Caco-2 (cell line): ENCODE measurements at regions not wholly inside any gene's neighbourhood (a gene's known extent, or its start where the extent isn't known, plus 50 kb on each side); places are given as distances from the start of the nearest gene placed in this dataset.

Experiments used
- BruUV-seq: library from RNA; stranded (reverse); fragments of 400-500 nt; replicated peaks from 2 replicates; lab custom pipeline; 2021; lab: Mats Ljungman, UMichigan
- CTCF ChIA-PET: fragments of 300-600 bp; sonication (Branson Sonifier 250); formaldehyde crosslinking; loops from one replicate; lab custom pipeline; 2022; ENCODE audit warnings: antibody characterized with exemption; lab: Charles Lee
- POLR2A ChIA-PET: fragments of 300-600 bp; sonication (Branson Sonifier 250); formaldehyde crosslinking; loops from one replicate; lab custom pipeline; 2022; ENCODE audit warnings: antibody characterized with exemption; lab: Charles Lee
- DNase-seq, 2 experiments: peaks; one replicate each; pipeline versions ENCODE4 v3.0.0 to v3.0.0-alpha.2; 2020 to 2022
- H3K27me3 ChIP-seq: replicated peaks from 2 replicates; pipeline ENCODE4 v1.6.0; 2011; ENCODE audit warnings: low read length; ENCODE audit not compliant: control insufficient read depth, insufficient read depth
- H3K36me3 ChIP-seq: 2 replicates; pipeline ENCODE4 v1.5.1; 2011; ENCODE audit warnings: low read length; ENCODE audit not compliant: control insufficient read depth, insufficient read depth
- H3K4me1 ChIP-seq: fragments of 250-450 bp; sonication (Bioruptor Pico); 2 replicates; pipeline ENCODE4 v1.5.1; 2020; ENCODE audit warnings: mild to moderate bottlenecking
- H3K4me3 ChIP-seq: 2 replicates; pipeline ENCODE4 v1.5.1; 2011; ENCODE audit warnings: low read depth, mild to moderate bottlenecking, control low read depth, low read length
- H3K9me3 ChIP-seq: fragments of 250-450 bp; sonication (Bioruptor Pico); 2 replicates; pipeline ENCODE4 v1.5.1; 2020; ENCODE audit warnings: mild to moderate bottlenecking, moderate library complexity
- H3K27ac Mint-ChIP-seq: one replicate; pipeline ENCODE4 v1.8.0; 2022; ENCODE audit warnings: mixed read lengths; ENCODE audit not compliant: unreplicated experiment
- H3K27me3 Mint-ChIP-seq: one replicate; pipeline ENCODE4 v1.8.0; 2022; ENCODE audit warnings: mixed read lengths; ENCODE audit not compliant: insufficient read depth, unreplicated experiment
- H3K36me3 Mint-ChIP-seq: one replicate; pipeline ENCODE4 v1.8.0; 2022; ENCODE audit warnings: mild to moderate bottlenecking, mixed read lengths; ENCODE audit not compliant: insufficient read depth, unreplicated experiment
- H3K4me1 Mint-ChIP-seq: one replicate; pipeline ENCODE4 v1.8.0; 2022; ENCODE audit warnings: low read depth, mixed read lengths; ENCODE audit not compliant: unreplicated experiment
- H3K4me3 Mint-ChIP-seq: one replicate; pipeline ENCODE4 v1.8.0; 2022; ENCODE audit warnings: mild to moderate bottlenecking, moderate library complexity, mixed read lengths; ENCODE audit not compliant: unreplicated experiment
- H3K9me3 Mint-ChIP-seq: one replicate; pipeline ENCODE4 v1.8.0; 2022; ENCODE audit warnings: mixed read lengths; ENCODE audit not compliant: unreplicated experiment
- CTCF ChIP-seq, 2 experiments: fragments of 200-600 bp in 1 of 2; IDR thresholded peaks; 1 replicate in 1 of 2; 2 replicates in 1 of 2; pipeline versions ENCODE4 v1.5.1 to v1.8.0; 2011 to 2022; ENCODE audit warnings: antibody characterized with exemption in 1 of 2, control low read depth in 1 of 2, inconsistent platforms in 1 of 2, low read depth in 1 of 2, low read length in 1 of 2, mild to moderate bottlenecking in 1 of 2, moderate library complexity in 1 of 2; ENCODE audit not compliant: insufficient read depth in 1 of 2, severe bottlenecking in 1 of 2, unreplicated experiment in 1 of 2
- intact Hi-C: fragments of 100-400 bp; cut with micrococcal nuclease; formaldehyde crosslinking; loops from one replicate; pipeline ENCODE4 v1.10.0; 2022; ENCODE audit not compliant: unreplicated experiment

- no peak overlapping the region for H3K4me3 Mint-ChIP-seq
- ChIA-PET CTCF (no interaction called here), POLR2A (no interaction called here)
- no peaks in the 10 kb centered on the region for H3K27me3 ChIP-seq
- no peak overlapping the region for H3K4me3 ChIP-seq
- H3K36me3 ChIP-seq = no peaks in the 10 kb centered on the region
- intact Hi-C loops = no loop called here
- H3K9me3 Mint-ChIP-seq = no peaks in the 10 kb centered on the region
- H3K36me3 Mint-ChIP-seq = no peaks in the 10 kb centered on the region
- H3K4me1 Mint-ChIP-seq = no peaks in the 10 kb centered on the region
- H3K9me3 ChIP-seq = no peaks in the 10 kb centered on the region
- BruUV-seq = no TSS peak
- no peak overlapping the region for H3K27ac Mint-ChIP-seq
- TF ChIP-seq CTCF (IDR thresholded peaks at IDR 0.05; ENCODE audit: insufficient read depth in 1 of 2, low read depth in 1 of 2, low read length in 1 of 2, severe bottlenecking in 1 of 2, unreplicated experiment in 1 of 2) = no peak
- H3K4me1 ChIP-seq = no peaks in the 10 kb centered on the region
- DNase-seq = no peak
- peaks cover 4% of the 10 kb centered on the region for H3K27me3 Mint-ChIP-seq
Measured at GRCh38 chr2:83459456-83459855, 999.6 kb downstream of the SUCLG1 start.

GRCh38 chr2:83435989-83436388, 1023.1 kb downstream of the SUCLG1 start:
- H3K9me3 ChIP-seq = no peaks in the 10 kb centered on the region
- Mint-ChIP-seq H3K4me1 (no peaks in the 10 kb centered on the region), H3K27ac (no peak overlapping the region), H3K36me3 (no peaks in the 10 kb centered on the region), H3K27me3 (no peaks in the 10 kb centered on the region), H3K4me3 (no peak overlapping the region), H3K9me3 (no peaks in the 10 kb centered on the region)
- no peak for DNase-seq
- intact Hi-C loops = no loop called here
- no peak for TF ChIP-seq CTCF (IDR thresholded peaks at IDR 0.05; ENCODE audit: insufficient read depth in 1 of 2, low read depth in 1 of 2, low read length in 1 of 2, severe bottlenecking in 1 of 2, unreplicated experiment in 1 of 2)
- peaks cover 5% of the 10 kb centered on the region; the same call in 1 of the 2 replicates for H3K4me1 ChIP-seq
- no peaks in the 10 kb centered on the region for H3K36me3 ChIP-seq
- no peaks in the 10 kb centered on the region for H3K27me3 ChIP-seq
- POLR2A ChIA-PET = no interaction called here
- H3K4me3 ChIP-seq = no peak overlapping the region
- CTCF ChIA-PET = no interaction called here
- BruUV-seq = no TSS peak

GRCh38 chr2:83420993-83421392, 1038.1 kb downstream of the SUCLG1 start:
- no TSS peak for BruUV-seq
- H3K4me1 ChIP-seq = no peaks in the 10 kb centered on the region
- CTCF ChIA-PET = no interaction called here
- no peaks in the 10 kb centered on the region for H3K36me3 ChIP-seq
- intact Hi-C loops = no loop called here
- no peak for DNase-seq
- H3K27ac Mint-ChIP-seq = no peak overlapping the region
- peaks cover 11% of the 10 kb centered on the region for H3K9me3 Mint-ChIP-seq
- H3K27me3 ChIP-seq = no peaks in the 10 kb centered on the region
- no peak for TF ChIP-seq CTCF (IDR thresholded peaks at IDR 0.05; ENCODE audit: insufficient read depth in 1 of 2, low read depth in 1 of 2, low read length in 1 of 2, severe bottlenecking in 1 of 2, unreplicated experiment in 1 of 2)
- POLR2A ChIA-PET = no interaction called here
- no peaks in the 10 kb centered on the region for H3K27me3 Mint-ChIP-seq
- peaks cover 4% of the 10 kb centered on the region; the same call in 1 of the 2 replicates for H3K9me3 ChIP-seq
- no peak overlapping the region for H3K4me3 Mint-ChIP-seq
- H3K4me1 Mint-ChIP-seq = no peaks in the 10 kb centered on the region
- no peak overlapping the region for H3K4me3 ChIP-seq
- H3K36me3 Mint-ChIP-seq = no peaks in the 10 kb centered on the region
